Testis (tissue), 2 donors: ENCODE measurements at regions not wholly inside any gene's neighbourhood (a gene's known extent, or its start where the extent isn't known, plus 50 kb on each side); places are given as distances from the start of the nearest gene placed in this dataset.

Experiments
- DNase-seq: peaks from one replicate; pipeline ENCODE4 v3.0.0-alpha.2; 2019
- H3K27ac ChIP-seq, 2 donors: fragments of 200-600 bp; sonication (generic); one replicate each; pipeline ENCODE4 v1.5.1; 2019
- H3K27me3 ChIP-seq: fragments of 200-600 bp; sonication (generic); one replicate; pipeline ENCODE4 v1.5.1; 2019
- H3K36me3 ChIP-seq: fragments of 200-600 bp; sonication (generic); one replicate; pipeline ENCODE4 v1.5.1; 2017; ENCODE audit warnings: low read depth; ENCODE audit errors: missing control alignments
- H3K4me1 ChIP-seq: fragments of 200-600 bp; sonication (generic); one replicate; pipeline ENCODE4 v1.5.1; 2019
- H3K4me3 ChIP-seq, 2 donors: fragments of 200-600 bp; sonication (generic); one replicate each; pipeline ENCODE4 v1.5.1; 2017 to 2019
- H3K9me3 ChIP-seq: fragments of 200-600 bp; sonication (generic); one replicate; pipeline ENCODE4 v1.5.1; 2017
- CTCF ChIP-seq, 3 experiments: fragments of 450-650 bp in 2 of 3; fragments of 200-600 bp in 1 of 3; sonication (generic) in 1 of 3; IDR thresholded peaks; one replicate each; pipeline ENCODE4 v1.5.1; 2016 to 2019; ENCODE audit warnings: antibody characterized with exemption in 3 of 3, mild to moderate bottlenecking in 2 of 3, moderate library complexity in 1 of 3
- POLR2A ChIP-seq: fragments of 450-650 bp; IDR thresholded peaks from one replicate; pipeline ENCODE4 v1.6.1; 2017; ENCODE audit warnings: antibody characterized with exemption, mild to moderate bottlenecking, moderate library complexity
- WGBS, 2 donors: methylation state at CpG; one replicate each; pipeline ENCODE4 v1.1.5; 2018; 5-methylcytosine and 5-hydroxymethylcytosine counted together
- intact Hi-C: fragments of 100-400 bp; cut with DNase I; formaldehyde crosslinking; loops from one replicate; pipeline ENCODE4 v1.15.1; 2023; ENCODE audit warnings: low total_unique reads

- H3K27ac ChIP-seq = no peak overlapping the region
- TF ChIP-seq POLR2A = no peak
- no peak for TF ChIP-seq CTCF (IDR thresholded peaks at IDR 0.05)
- DNase-seq = no peak
- no peaks in the 10 kb centered on the region for H3K27me3 ChIP-seq
- H3K4me3 ChIP-seq = no peak overlapping the region
- no peaks in the 10 kb centered on the region for H3K4me1 ChIP-seq
- 64 to 75% methylated on average over 7 of the region's 7 CpGs for WGBS, 2 donors
- no peaks in the 10 kb centered on the region for H3K36me3 ChIP-seq
- no peaks in the 10 kb centered on the region for H3K9me3 ChIP-seq
- intact Hi-C loops = no loop called here
Measured at GRCh38 chr16:80198311-80199299, 342.2 kb upstream of the DYNLRB2 start.

- no peaks in the 10 kb centered on the region for H3K27me3 ChIP-seq
- H3K27ac ChIP-seq = no peak overlapping the region
- intact Hi-C loops = no loop called here
- TF ChIP-seq POLR2A (no peak), CTCF (IDR thresholded peaks at IDR 0.05) (no peak)
- H3K36me3 ChIP-seq = no peaks in the 10 kb centered on the region
- no peak for DNase-seq
- H3K4me3 ChIP-seq = no peak overlapping the region
- 50 to 67% methylated on average over 4 of the region's 4 CpGs for WGBS, 2 donors
- H3K9me3 ChIP-seq = no peaks in the 10 kb centered on the region
- H3K4me1 ChIP-seq = no peaks in the 10 kb centered on the region
Measured at GRCh38 chr16:80197741-80198201, 343.0 kb upstream of the DYNLRB2 start.

GRCh38 chr16:80191928-80192327 lies 348.9 kb upstream of the DYNLRB2 start:
- Histone ChIP-seq H3K36me3 (no peaks in the 10 kb centered on the region), H3K4me3 (no peak overlapping the region), H3K27ac (no peak overlapping the region), H3K4me1 (no peaks in the 10 kb centered on the region), H3K27me3 (no peaks in the 10 kb centered on the region), H3K9me3 (no peaks in the 10 kb centered on the region)
- WGBS, 2 donors = 93 to 95% methylated on average over 3 of the region's 3 CpGs
- TF ChIP-seq POLR2A = no peak
- TF ChIP-seq CTCF (IDR thresholded peaks at IDR 0.05) = no peak
- no peak for DNase-seq
- intact Hi-C loops = no loop called here

GRCh38 chr16:80189476-80190175 lies 351.2 kb upstream of the DYNLRB2 start:
- H3K9me3 ChIP-seq = no peaks in the 10 kb centered on the region
- H3K36me3 ChIP-seq = no peaks in the 10 kb centered on the region
- H3K27ac ChIP-seq = no peak overlapping the region
- H3K4me1 ChIP-seq = no peaks in the 10 kb centered on the region
- TF ChIP-seq CTCF (IDR thresholded peaks at IDR 0.05) = no peak
- TF ChIP-seq POLR2A = no peak
- WGBS, 2 donors = 70 to 77% methylated on average over 7 of the region's 7 CpGs
- H3K4me3 ChIP-seq = no peak overlapping the region
- DNase-seq = no peak
- intact Hi-C loops = no loop called here
- H3K27me3 ChIP-seq = no peaks in the 10 kb centered on the region
